Fibroblast of lung (primary cell): ENCODE measurements at regions not wholly inside any gene's neighbourhood (a gene's known extent, or its start where the extent isn't known, plus 50 kb on each side); places are given as distances from the start of the nearest gene placed in this dataset.

Experiments
- DNase-seq, 2 donors: peaks; one replicate each; pipeline versions ENCODE4 v3.0.0 to v3.0.0-alpha.2; 2010; ENCODE audit warnings: low read depth in 2 of 2
- H2AFZ ChIP-seq: 2 replicates; pipeline ENCODE4 v1.5.1; 2012; ENCODE audit warnings: low read length, control low read depth, inconsistent platforms
- H3K27ac ChIP-seq: 2 replicates; pipeline ENCODE4 v1.5.1; 2011; ENCODE audit warnings: low read length, control low read depth; ENCODE audit not compliant: insufficient read depth
- H3K27me3 ChIP-seq: 2 replicates; pipeline ENCODE4 v1.5.1; 2011; ENCODE audit warnings: mild to moderate bottlenecking, low read length; ENCODE audit not compliant: control insufficient read depth, insufficient read depth
- H3K36me3 ChIP-seq: 2 replicates; pipeline ENCODE4 v1.5.1; 2011; ENCODE audit warnings: low read length; ENCODE audit not compliant: control insufficient read depth, insufficient read depth
- H3K4me1 ChIP-seq: 2 replicates; pipeline ENCODE4 v1.5.1; 2011; ENCODE audit warnings: low read length; ENCODE audit not compliant: control insufficient read depth, insufficient read depth; ENCODE audit errors: extremely low read depth
- H3K4me2 ChIP-seq: 2 replicates; pipeline ENCODE4 v1.5.1; 2011; ENCODE audit warnings: low read length, control low read depth; ENCODE audit not compliant: insufficient read depth; ENCODE audit errors: extremely low read depth
- H3K4me3 ChIP-seq, 4 experiments: fragments of 200-600 bp in 1 of 4; sonication (generic) in 1 of 4; replicated peaks in 1 of 4; 2 replicates each; pipeline ENCODE4 v1.5.1; 2011 to 2016; ENCODE audit warnings: low read length in 4 of 4, low read depth in 3 of 4, mild to moderate bottlenecking in 3 of 4, control low read depth in 2 of 4, inconsistent platforms in 1 of 4, mixed read lengths in 1 of 4; ENCODE audit not compliant: insufficient read depth in 1 of 4; ENCODE audit errors: control extremely low read depth in 1 of 4
- H3K79me2 ChIP-seq: 2 replicates; pipeline ENCODE4 v1.5.1; 2012; ENCODE audit warnings: mild to moderate bottlenecking, low read length, inconsistent platforms; ENCODE audit not compliant: control insufficient read depth, insufficient read depth
- H3K9ac ChIP-seq: 2 replicates; pipeline ENCODE4 v1.5.1; 2011; ENCODE audit warnings: mild to moderate bottlenecking, low read length, control low read depth; ENCODE audit not compliant: insufficient read depth
- H3K9me3 ChIP-seq: 2 replicates; pipeline ENCODE4 v1.5.1; 2012; ENCODE audit warnings: low read depth, low read length; ENCODE audit not compliant: control insufficient read depth, insufficient read depth
- H4K20me1 ChIP-seq: 2 replicates; pipeline ENCODE4 v1.5.1; 2011; ENCODE audit warnings: low read length; ENCODE audit not compliant: control insufficient read depth, insufficient read depth; ENCODE audit errors: extremely low read depth
- EZH2 ChIP-seq: IDR thresholded peaks from 2 replicates; pipeline ENCODE4 v1.5.1; 2012; ENCODE audit warnings: low read length, control low read depth, mild to moderate bottlenecking; ENCODE audit errors: missing control alignments
- TF ChIP-seq, protein P1 (sequence below), 2 donors: IDR thresholded peaks in 1 of 2; conservative IDR thresholded peaks in 1 of 2; 1 replicate in 1 of 2; 2 replicates in 1 of 2; pipeline ENCODE4 v1.5.1; 2011 to 2012; ENCODE audit warnings: low read length in 2 of 2, control low read depth in 1 of 2, inconsistent platforms in 1 of 2, low read depth in 1 of 2, mild to moderate bottlenecking in 1 of 2

DNA sequence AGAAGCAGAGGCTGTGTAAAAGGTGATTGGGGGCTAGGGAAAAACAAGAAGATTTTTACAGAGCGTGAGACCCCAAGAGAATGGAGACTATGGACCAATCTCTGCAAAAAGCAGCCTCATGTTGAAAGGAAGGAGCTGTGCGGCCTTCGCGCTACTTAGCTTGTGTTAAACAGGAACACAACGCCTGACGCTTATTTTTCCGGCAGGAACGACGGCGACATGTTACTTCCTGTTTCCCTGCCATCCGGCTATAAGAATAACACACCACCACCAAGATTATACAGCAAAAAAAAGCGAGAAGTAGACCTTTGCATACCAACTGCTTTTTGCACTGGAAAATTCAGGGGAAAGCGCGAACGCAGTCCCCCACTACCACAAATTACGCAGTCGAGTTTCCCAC is 272.7 kb downstream of the FAM72C start:
- Histone ChIP-seq H3K27ac (no peak overlapping the region), H4K20me1 (no peaks in the 10 kb centered on the region), H2AFZ (no peak overlapping the region), H3K9me3 (no peaks in the 10 kb centered on the region), H3K4me1 (no peaks in the 10 kb centered on the region), H3K27me3 (peaks cover 13% of the 10 kb centered on the region), H3K4me3 (no peak overlapping the region), H3K9ac (no peak overlapping the region), H3K36me3 (no peaks in the 10 kb centered on the region), H3K79me2 (no peaks in the 10 kb centered on the region), H3K4me2 (no peak overlapping the region)
- no peak for DNase-seq
- TF ChIP-seq, protein P1, sequence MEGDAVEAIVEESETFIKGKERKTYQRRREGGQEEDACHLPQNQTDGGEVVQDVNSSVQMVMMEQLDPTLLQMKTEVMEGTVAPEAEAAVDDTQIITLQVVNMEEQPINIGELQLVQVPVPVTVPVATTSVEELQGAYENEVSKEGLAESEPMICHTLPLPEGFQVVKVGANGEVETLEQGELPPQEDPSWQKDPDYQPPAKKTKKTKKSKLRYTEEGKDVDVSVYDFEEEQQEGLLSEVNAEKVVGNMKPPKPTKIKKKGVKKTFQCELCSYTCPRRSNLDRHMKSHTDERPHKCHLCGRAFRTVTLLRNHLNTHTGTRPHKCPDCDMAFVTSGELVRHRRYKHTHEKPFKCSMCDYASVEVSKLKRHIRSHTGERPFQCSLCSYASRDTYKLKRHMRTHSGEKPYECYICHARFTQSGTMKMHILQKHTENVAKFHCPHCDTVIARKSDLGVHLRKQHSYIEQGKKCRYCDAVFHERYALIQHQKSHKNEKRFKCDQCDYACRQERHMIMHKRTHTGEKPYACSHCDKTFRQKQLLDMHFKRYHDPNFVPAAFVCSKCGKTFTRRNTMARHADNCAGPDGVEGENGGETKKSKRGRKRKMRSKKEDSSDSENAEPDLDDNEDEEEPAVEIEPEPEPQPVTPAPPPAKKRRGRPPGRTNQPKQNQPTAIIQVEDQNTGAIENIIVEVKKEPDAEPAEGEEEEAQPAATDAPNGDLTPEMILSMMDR (conservative IDR thresholded peaks at IDR 0.05 in 1 of 2, IDR thresholded peaks at IDR 0.05 in 1 of 2; ENCODE audit: low read depth in 1 of 2, low read length in 2 of 2): no peak
- TF ChIP-seq EZH2: no peak

DNA sequence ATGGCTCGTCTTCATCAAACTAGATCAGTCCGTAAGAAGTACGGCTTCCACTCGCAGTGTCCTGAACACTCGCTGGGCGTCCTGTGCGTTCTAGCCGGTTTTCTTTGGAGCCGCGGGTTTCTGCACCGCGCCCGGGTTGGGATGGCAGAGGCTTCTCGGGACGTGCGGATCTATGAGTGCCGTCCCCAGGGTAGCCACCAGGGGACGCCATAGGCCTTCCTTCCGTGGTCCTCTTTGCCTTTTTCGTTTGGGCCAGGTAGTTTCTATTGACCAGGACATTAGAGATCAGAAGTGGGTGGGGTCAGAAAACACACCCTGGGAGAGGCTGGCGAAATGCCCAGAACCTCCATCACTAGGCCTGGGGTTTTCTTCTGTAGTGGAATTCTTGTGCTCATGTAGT is 273.8 kb downstream of the FAM72C start:
- no peaks in the 10 kb centered on the region for H3K79me2 ChIP-seq
- DNase-seq: peak in 1 of 2 donors; percentile 3
- H3K27ac ChIP-seq: no peak overlapping the region
- no peak overlapping the region for H3K4me2 ChIP-seq
- H3K9me3 ChIP-seq: no peaks in the 10 kb centered on the region
- H3K27me3 ChIP-seq: peaks cover 13% of the 10 kb centered on the region
- no peak overlapping the region for H3K9ac ChIP-seq
- TF ChIP-seq, protein P1 (conservative IDR thresholded peaks at IDR 0.05 in 1 of 2, IDR thresholded peaks at IDR 0.05 in 1 of 2; ENCODE audit: low read depth in 1 of 2, low read length in 2 of 2): peak; percentile 42 to 43
- no peak for TF ChIP-seq EZH2
- no peaks in the 10 kb centered on the region for H3K36me3 ChIP-seq
- no peaks in the 10 kb centered on the region for H4K20me1 ChIP-seq
- no peak overlapping the region for H2AFZ ChIP-seq
- no peaks in the 10 kb centered on the region for H3K4me1 ChIP-seq
- H3K4me3 ChIP-seq: no peak overlapping the region

DNA sequence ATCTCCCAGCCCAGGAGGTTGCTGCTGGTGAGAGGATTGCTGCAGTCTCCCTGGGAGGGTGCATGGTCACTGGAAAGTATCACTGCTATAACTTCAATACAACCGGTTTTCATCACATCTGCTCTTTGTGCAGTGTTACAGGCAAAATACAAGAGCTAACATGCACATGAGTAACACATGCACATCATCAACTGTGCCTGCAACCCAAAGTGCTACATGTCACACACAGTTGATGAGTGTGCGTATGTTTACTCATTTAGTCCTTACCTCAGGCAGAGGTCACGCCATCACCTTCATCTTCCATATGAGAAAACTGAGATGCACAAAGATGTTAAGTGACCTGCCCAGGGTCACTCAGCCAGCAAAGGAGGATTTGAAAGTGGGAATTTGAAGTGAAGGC is 277.7 kb downstream of the FAM72C start:
- Histone ChIP-seq H2AFZ (no peak overlapping the region), H3K36me3 (no peaks in the 10 kb centered on the region), H4K20me1 (no peaks in the 10 kb centered on the region)

More for the DNA sequence above, 277.7 kb downstream of the FAM72C start:
- Histone ChIP-seq H3K4me3 (no peak overlapping the region), H3K27me3 (peaks cover 7% of the 10 kb centered on the region), H3K27ac (no peak overlapping the region), H3K9me3 (no peaks in the 10 kb centered on the region), H3K9ac (no peak overlapping the region), H3K79me2 (no peaks in the 10 kb centered on the region), H3K4me1 (no peaks in the 10 kb centered on the region), H3K4me2 (no peak overlapping the region)
- no peak for TF ChIP-seq EZH2
- TF ChIP-seq, protein P1 (conservative IDR thresholded peaks at IDR 0.05 in 1 of 2, IDR thresholded peaks at IDR 0.05 in 1 of 2; ENCODE audit: low read depth in 1 of 2, low read length in 2 of 2): no peak
- DNase-seq: no peak
